ENCODE measurements at regions not wholly inside any gene's neighbourhood (a gene's known extent, or its start where the extent isn't known, plus 50 kb on each side); places are given as distances from the start of the nearest gene placed in this dataset.

DNA sequence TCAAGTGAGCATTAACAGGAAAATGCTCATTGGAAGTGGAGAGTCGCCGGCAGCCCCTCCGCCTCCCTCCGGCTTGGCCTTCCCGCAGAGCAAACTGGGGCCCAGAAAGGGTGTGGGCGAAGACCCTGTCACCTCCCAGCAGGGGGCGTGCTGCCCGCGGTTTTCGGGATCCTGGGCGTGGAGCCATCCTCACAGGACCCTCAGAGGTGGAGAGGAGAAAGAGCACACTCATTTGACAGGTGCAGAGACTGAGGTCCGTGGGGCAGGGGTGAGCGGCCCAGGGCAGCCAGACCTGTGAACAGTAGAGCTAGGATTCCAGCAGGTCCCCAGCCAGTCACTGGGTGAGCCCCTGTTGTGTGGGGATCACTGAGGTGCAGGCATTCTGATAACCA lies 1002.9 kb downstream of the KCNJ18 start:
- TF ChIP-seq, protein P1, sequence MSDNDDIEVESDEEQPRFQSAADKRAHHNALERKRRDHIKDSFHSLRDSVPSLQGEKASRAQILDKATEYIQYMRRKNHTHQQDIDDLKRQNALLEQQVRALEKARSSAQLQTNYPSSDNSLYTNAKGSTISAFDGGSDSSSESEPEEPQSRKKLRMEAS (IDR thresholded peaks at IDR 0.05), result no peak
- no peak for TF ChIP-seq YY1 (IDR thresholded peaks at IDR 0.05; ENCODE audit: low read depth)
- no peak for TF ChIP-seq NFIC (IDR thresholded peaks at IDR 0.05)
- TF ChIP-seq, protein P2, sequence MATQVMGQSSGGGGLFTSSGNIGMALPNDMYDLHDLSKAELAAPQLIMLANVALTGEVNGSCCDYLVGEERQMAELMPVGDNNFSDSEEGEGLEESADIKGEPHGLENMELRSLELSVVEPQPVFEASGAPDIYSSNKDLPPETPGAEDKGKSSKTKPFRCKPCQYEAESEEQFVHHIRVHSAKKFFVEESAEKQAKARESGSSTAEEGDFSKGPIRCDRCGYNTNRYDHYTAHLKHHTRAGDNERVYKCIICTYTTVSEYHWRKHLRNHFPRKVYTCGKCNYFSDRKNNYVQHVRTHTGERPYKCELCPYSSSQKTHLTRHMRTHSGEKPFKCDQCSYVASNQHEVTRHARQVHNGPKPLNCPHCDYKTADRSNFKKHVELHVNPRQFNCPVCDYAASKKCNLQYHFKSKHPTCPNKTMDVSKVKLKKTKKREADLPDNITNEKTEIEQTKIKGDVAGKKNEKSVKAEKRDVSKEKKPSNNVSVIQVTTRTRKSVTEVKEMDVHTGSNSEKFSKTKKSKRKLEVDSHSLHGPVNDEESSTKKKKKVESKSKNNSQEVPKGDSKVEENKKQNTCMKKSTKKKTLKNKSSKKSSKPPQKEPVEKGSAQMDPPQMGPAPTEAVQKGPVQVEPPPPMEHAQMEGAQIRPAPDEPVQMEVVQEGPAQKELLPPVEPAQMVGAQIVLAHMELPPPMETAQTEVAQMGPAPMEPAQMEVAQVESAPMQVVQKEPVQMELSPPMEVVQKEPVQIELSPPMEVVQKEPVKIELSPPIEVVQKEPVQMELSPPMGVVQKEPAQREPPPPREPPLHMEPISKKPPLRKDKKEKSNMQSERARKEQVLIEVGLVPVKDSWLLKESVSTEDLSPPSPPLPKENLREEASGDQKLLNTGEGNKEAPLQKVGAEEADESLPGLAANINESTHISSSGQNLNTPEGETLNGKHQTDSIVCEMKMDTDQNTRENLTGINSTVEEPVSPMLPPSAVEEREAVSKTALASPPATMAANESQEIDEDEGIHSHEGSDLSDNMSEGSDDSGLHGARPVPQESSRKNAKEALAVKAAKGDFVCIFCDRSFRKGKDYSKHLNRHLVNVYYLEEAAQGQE (IDR thresholded peaks at IDR 0.05; ENCODE audit: low read depth), result no peak
- no peak for TF ChIP-seq TCF12 (IDR thresholded peaks at IDR 0.05; ENCODE audit: low read depth)
- no peak for TF ChIP-seq RAD21 (IDR thresholded peaks at IDR 0.05; ENCODE audit: low read depth)
- TF ChIP-seq CEBPB (IDR thresholded peaks at IDR 0.05), result no peak
- no peak for TF ChIP-seq CREB1 (IDR thresholded peaks at IDR 0.05; ENCODE audit: low read depth)
- no peak for TF ChIP-seq TEAD4 (IDR thresholded peaks at IDR 0.05)
- no peak for TF ChIP-seq FOXM1 (IDR thresholded peaks at IDR 0.05; ENCODE audit: borderline replicate concordance, low read depth)
- TF ChIP-seq TAF1 (IDR thresholded peaks at IDR 0.05; ENCODE audit: low read depth), result no peak
- no peak for TF ChIP-seq EP300 (IDR thresholded peaks at IDR 0.05; ENCODE audit: borderline replicate concordance)
- no peak for TF ChIP-seq ZBTB7A (IDR thresholded peaks at IDR 0.05; ENCODE audit: low read depth)

All from Ishikawa (cell line).